H9 (cell line): ENCODE measurements at regions not wholly inside any gene's neighbourhood (a gene's known extent, or its start where the extent isn't known, plus 50 kb on each side); places are given as distances from the start of the nearest gene placed in this dataset.

ENCODE experiments used
- DNase-seq: peaks from one replicate; pipeline ENCODE4 v3.0.0-alpha.2; 2017
- H2AFZ ChIP-seq: one replicate; pipeline ENCODE4 v1.6.1; 2013; ENCODE audit warnings: mild to moderate bottlenecking, low read length, control low read depth, moderate library complexity
- H2AK5ac ChIP-seq: 2 replicates; pipeline ENCODE4 v1.6.1; 2013; ENCODE audit warnings: low read length, control low read depth, mixed read lengths; ENCODE audit not compliant: insufficient read length
- H2BK120ac ChIP-seq: one replicate; pipeline ENCODE4 v1.6.1; 2013; ENCODE audit warnings: low read depth, mild to moderate bottlenecking, low read length, control low read depth, inconsistent platforms; ENCODE audit not compliant: poor library complexity, severe bottlenecking
- H2BK12ac ChIP-seq: 2 replicates; pipeline ENCODE4 v1.6.1; 2013; ENCODE audit warnings: low read length, control low read depth, mixed read lengths, low read depth; ENCODE audit not compliant: insufficient read length
- H2BK15ac ChIP-seq: 2 replicates; pipeline ENCODE4 v1.6.1; 2013; ENCODE audit warnings: low read depth, low read length, control low read depth
- H2BK20ac ChIP-seq: one replicate; pipeline ENCODE4 v1.6.1; 2013; ENCODE audit warnings: low read depth, mild to moderate bottlenecking, low read length, control low read depth, inconsistent platforms; ENCODE audit not compliant: poor library complexity, severe bottlenecking
- H2BK5ac ChIP-seq: 2 replicates; pipeline ENCODE4 v1.6.1; 2013; ENCODE audit warnings: low read length, control low read depth, mixed read lengths; ENCODE audit not compliant: insufficient read length
- H3K14ac ChIP-seq: 2 replicates; pipeline ENCODE4 v1.6.1; 2013; ENCODE audit warnings: low read length, control low read depth; ENCODE audit not compliant: insufficient read depth
- H3K18ac ChIP-seq: 2 replicates; pipeline ENCODE4 v1.6.1; 2013; ENCODE audit warnings: low read depth, mild to moderate bottlenecking, mixed read lengths, low read length, control low read depth; ENCODE audit not compliant: insufficient read length
- H3K23ac ChIP-seq: 2 replicates; pipeline ENCODE4 v1.6.1; 2013; ENCODE audit warnings: low read length, control low read depth, mixed read lengths, low read depth; ENCODE audit not compliant: insufficient read length
- H3K23me2 ChIP-seq: 2 replicates; pipeline ENCODE4 v1.6.1; 2013; ENCODE audit warnings: low read depth, mild to moderate bottlenecking, mixed read lengths, low read length, control low read depth; ENCODE audit not compliant: insufficient read length, poor library complexity, severe bottlenecking
- H3K27ac ChIP-seq: 2 replicates; pipeline ENCODE4 v1.5.1; 2013; ENCODE audit warnings: low read length, control low read depth, mixed read lengths, low read depth; ENCODE audit not compliant: insufficient read length
- H3K27me3 ChIP-seq: 2 replicates; pipeline ENCODE4 v1.6.1; 2013; ENCODE audit warnings: low read length, control low read depth, inconsistent platforms; ENCODE audit not compliant: insufficient read depth
- H3K4ac ChIP-seq: 2 replicates; pipeline ENCODE4 v1.6.1; 2013; ENCODE audit warnings: low read depth, mild to moderate bottlenecking, control low read depth, inconsistent platforms, low read length, moderate library complexity
- H3K4me1 ChIP-seq: 2 replicates; pipeline ENCODE4 v1.6.1; 2013; ENCODE audit warnings: low read length, control low read depth, inconsistent platforms; ENCODE audit not compliant: insufficient read depth
- H3K4me2 ChIP-seq: 2 replicates; pipeline ENCODE4 v1.6.1; 2013; ENCODE audit warnings: low read length, control low read depth, mixed read lengths; ENCODE audit not compliant: insufficient read length, insufficient read depth
- H3K56ac ChIP-seq: 2 replicates; pipeline ENCODE4 v1.6.1; 2013; ENCODE audit warnings: low read depth, mild to moderate bottlenecking, mixed read lengths, low read length, control low read depth; ENCODE audit not compliant: insufficient read length
- H3K79me1 ChIP-seq: 2 replicates; pipeline ENCODE4 v1.6.1; 2013; ENCODE audit warnings: low read depth, mild to moderate bottlenecking, moderate library complexity, low read length, control low read depth, inconsistent platforms; ENCODE audit not compliant: insufficient read depth, poor library complexity, severe bottlenecking
- H3K79me2 ChIP-seq: 2 replicates; pipeline ENCODE4 v1.6.1; 2013; ENCODE audit warnings: low read length, control low read depth, inconsistent platforms; ENCODE audit not compliant: insufficient read depth
- H3K9ac ChIP-seq: 2 replicates; pipeline ENCODE4 v1.6.1; 2013; ENCODE audit warnings: low read length, control low read depth, mixed read lengths; ENCODE audit not compliant: insufficient read length; ENCODE audit errors: extremely low read depth
- H3K9me3 ChIP-seq: one replicate; pipeline ENCODE4 v1.6.1; 2013; ENCODE audit warnings: low read depth, low read length, inconsistent platforms; ENCODE audit not compliant: control insufficient read depth
- H3T11ph ChIP-seq: one replicate; pipeline ENCODE4 v1.6.1; 2013; ENCODE audit warnings: mild to moderate bottlenecking, low read length, control low read depth, inconsistent platforms
- H4K20me1 ChIP-seq: one replicate; pipeline ENCODE4 v1.6.1; 2013; ENCODE audit not compliant: control insufficient read depth, insufficient read length, insufficient read depth
- H4K5ac ChIP-seq: 2 replicates; pipeline ENCODE4 v1.6.1; 2013; ENCODE audit warnings: low read depth, mild to moderate bottlenecking, mixed read lengths, low read length, control low read depth; ENCODE audit not compliant: insufficient read length
- H4K8ac ChIP-seq: replicated peaks from 2 replicates; pipeline ENCODE4 v1.6.1; 2013; ENCODE audit warnings: low read length, control low read depth, mixed read lengths, low read depth; ENCODE audit not compliant: insufficient read length
- H4K91ac ChIP-seq: 2 replicates; pipeline ENCODE4 v1.6.1; 2013; ENCODE audit warnings: low read depth, mild to moderate bottlenecking, moderate library complexity, mixed read lengths, low read length, control low read depth; ENCODE audit not compliant: insufficient read length
- H3K27ac Mint-ChIP-seq, 3 experiments: 2 replicates in 2 of 3; 3 replicates in 1 of 3; pipeline ENCODE4 v1.8.0; 2020 to 2021; ENCODE audit warnings: mixed read lengths in 3 of 3, mild to moderate bottlenecking in 1 of 3, moderate library complexity in 1 of 3
- H3K27me3 Mint-ChIP-seq: 2 replicates; pipeline ENCODE4 v1.8.0; 2021; ENCODE audit warnings: low read depth, mild to moderate bottlenecking, moderate library complexity, mixed read lengths
- H3K36me3 Mint-ChIP-seq, 3 experiments: 2 replicates in 2 of 3; 3 replicates in 1 of 3; pipeline ENCODE4 v1.8.0; 2020 to 2021; ENCODE audit warnings: low read depth in 3 of 3, mixed read lengths in 3 of 3; ENCODE audit not compliant: insufficient read depth in 1 of 3
- H3K4me1 Mint-ChIP-seq, 2 experiments: 2 replicates each; pipeline ENCODE4 v1.8.0; 2020; ENCODE audit warnings: mixed read lengths in 2 of 2
- H3K4me3 Mint-ChIP-seq, 2 experiments: 2 replicates in 1 of 2; 3 replicates in 1 of 2; pipeline ENCODE4 v1.8.0; 2020 to 2021; ENCODE audit warnings: mild to moderate bottlenecking in 2 of 2, mixed read lengths in 2 of 2, moderate library complexity in 1 of 2
- H3K9me3 Mint-ChIP-seq, 2 experiments: 2 replicates in 1 of 2; 3 replicates in 1 of 2; pipeline ENCODE4 v1.8.0; 2020; ENCODE audit warnings: mild to moderate bottlenecking in 2 of 2, mixed read lengths in 2 of 2, moderate library complexity in 1 of 2
- WGBS: extraction: QIAGEN DNeasy Blood & Tissue Kit; methylation state at CpG from one replicate; pipeline ENCODE4 v1.1.7; 2013; ENCODE audit warnings: missing lambda C conversion rate, low lambda C conversion rate, mixed read lengths; ENCODE audit not compliant: insufficient read length; ENCODE audit errors: extremely low coverage; 5-methylcytosine and 5-hydroxymethylcytosine counted together
- TF ChIP-seq, protein P1 (sequence below): fragments of 200-600 bp; sonication (generic); conservative IDR thresholded peaks from 3 replicates; pipeline ENCODE4 v1.8.0; 2021; ENCODE audit warnings: antibody characterized with exemption, mild to moderate bottlenecking

DNA sequence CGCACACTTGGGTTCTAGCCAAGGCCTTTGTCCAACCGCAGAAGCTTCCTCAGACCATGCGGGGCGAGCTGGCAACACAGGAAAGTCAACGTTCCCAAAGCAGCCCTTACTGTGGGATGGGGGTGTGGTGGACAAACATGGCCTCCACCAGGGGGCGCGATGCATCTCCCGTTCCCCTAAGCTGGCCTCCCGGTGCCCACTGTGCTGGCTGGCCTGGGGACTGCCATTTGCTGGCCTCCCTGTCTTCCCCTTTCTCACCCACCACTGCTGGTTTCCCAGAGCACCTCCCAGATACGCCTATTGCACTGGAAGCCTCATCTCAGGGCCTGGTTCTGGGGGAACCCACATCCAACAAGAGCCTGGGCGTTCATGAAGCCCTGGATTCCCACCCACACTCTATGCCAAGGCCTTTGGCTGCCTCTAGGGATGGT is 145.3 kb downstream of the IRF8 start:
- H2BK20ac ChIP-seq = no peak overlapping the region
- no peak overlapping the region for H4K8ac ChIP-seq
- peaks cover 50% of the 10 kb centered on the region for H3K27me3 Mint-ChIP-seq

More for the DNA sequence above, 145.3 kb downstream of the IRF8 start:
- Histone ChIP-seq H3K79me2 (no peaks in the 10 kb centered on the region), H2BK15ac (no peak overlapping the region), H3K4ac (no peak overlapping the region), H3K18ac (no peak overlapping the region), H2AK5ac (no peak overlapping the region), H2AFZ (no peak overlapping the region), H3K23ac (no peak overlapping the region), H4K5ac (no peak overlapping the region), H3K9ac (no peak overlapping the region), H3K79me1 (no peaks in the 10 kb centered on the region), H2BK5ac (no peak overlapping the region), H3K23me2 (no peaks in the 10 kb centered on the region), H3T11ph (no peak overlapping the region), H3K27ac (no peak overlapping the region), H4K91ac (no peak overlapping the region), H2BK12ac (no peak overlapping the region), H4K20me1 (no peaks in the 10 kb centered on the region), H3K4me1 (no peaks in the 10 kb centered on the region; the same call in 1 of the 2 replicates), H2BK120ac (no peak overlapping the region), H3K4me2 (no peak overlapping the region), H3K27me3 (no peaks in the 10 kb centered on the region), H3K56ac (no peak overlapping the region), H3K14ac (no peak overlapping the region), H3K9me3 (no peaks in the 10 kb centered on the region)
- Mint-ChIP-seq H3K27ac (no peak overlapping the region), H3K9me3 (peaks cover 0 to 5% of the 10 kb centered on the region in 2 experiments; a peak in 2 of 5 replicates), H3K4me3 (no peak overlapping the region), H3K36me3 (no peaks in the 10 kb centered on the region), H3K4me1 (peaks cover 13 to 24% of the 10 kb centered on the region in 2 experiments)
- peak; percentile 86 for DNase-seq
- no CpG with 5 or more reads among the region's 11 CpGs for WGBS
- TF ChIP-seq, protein P1, sequence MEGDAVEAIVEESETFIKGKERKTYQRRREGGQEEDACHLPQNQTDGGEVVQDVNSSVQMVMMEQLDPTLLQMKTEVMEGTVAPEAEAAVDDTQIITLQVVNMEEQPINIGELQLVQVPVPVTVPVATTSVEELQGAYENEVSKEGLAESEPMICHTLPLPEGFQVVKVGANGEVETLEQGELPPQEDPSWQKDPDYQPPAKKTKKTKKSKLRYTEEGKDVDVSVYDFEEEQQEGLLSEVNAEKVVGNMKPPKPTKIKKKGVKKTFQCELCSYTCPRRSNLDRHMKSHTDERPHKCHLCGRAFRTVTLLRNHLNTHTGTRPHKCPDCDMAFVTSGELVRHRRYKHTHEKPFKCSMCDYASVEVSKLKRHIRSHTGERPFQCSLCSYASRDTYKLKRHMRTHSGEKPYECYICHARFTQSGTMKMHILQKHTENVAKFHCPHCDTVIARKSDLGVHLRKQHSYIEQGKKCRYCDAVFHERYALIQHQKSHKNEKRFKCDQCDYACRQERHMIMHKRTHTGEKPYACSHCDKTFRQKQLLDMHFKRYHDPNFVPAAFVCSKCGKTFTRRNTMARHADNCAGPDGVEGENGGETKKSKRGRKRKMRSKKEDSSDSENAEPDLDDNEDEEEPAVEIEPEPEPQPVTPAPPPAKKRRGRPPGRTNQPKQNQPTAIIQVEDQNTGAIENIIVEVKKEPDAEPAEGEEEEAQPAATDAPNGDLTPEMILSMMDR = peak; percentile 90
